Sigmoid colon (tissue), 4 donors: ENCODE measurements at regions not wholly inside any gene's neighbourhood (a gene's known extent, or its start where the extent isn't known, plus 50 kb on each side); places are given as distances from the start of the nearest gene placed in this dataset.

Experiments
- POLR2A ChIP-seq, 2 donors: fragments of 450-650 bp; IDR thresholded peaks; one replicate each; pipeline ENCODE4 v1.6.1; 2016; ENCODE audit warnings: antibody characterized with exemption in 2 of 2, mild to moderate bottlenecking in 2 of 2, moderate library complexity in 2 of 2
- POLR2AphosphoS5 ChIP-seq, 4 donors: sonication (generic); formaldehyde crosslinking; IDR thresholded peaks; one replicate each; pipeline ENCODE4 v1.6.1; 2017; ENCODE audit warnings: antibody characterized with exemption in 4 of 4
- TF ChIP-seq, protein P1 (sequence below), 4 experiments: fragments of 450-650 bp in 3 of 4; fragments of 200-600 bp in 1 of 4; IDR thresholded peaks; one replicate each; pipeline ENCODE4 v1.5.1; 2016 to 2019; ENCODE audit warnings: antibody characterized with exemption in 4 of 4, mild to moderate bottlenecking in 3 of 4, moderate library complexity in 2 of 4

GRCh38 chr20:48381353-48382120 lies 446.3 kb downstream of the PREX1 start:
- TF ChIP-seq, protein P1, sequence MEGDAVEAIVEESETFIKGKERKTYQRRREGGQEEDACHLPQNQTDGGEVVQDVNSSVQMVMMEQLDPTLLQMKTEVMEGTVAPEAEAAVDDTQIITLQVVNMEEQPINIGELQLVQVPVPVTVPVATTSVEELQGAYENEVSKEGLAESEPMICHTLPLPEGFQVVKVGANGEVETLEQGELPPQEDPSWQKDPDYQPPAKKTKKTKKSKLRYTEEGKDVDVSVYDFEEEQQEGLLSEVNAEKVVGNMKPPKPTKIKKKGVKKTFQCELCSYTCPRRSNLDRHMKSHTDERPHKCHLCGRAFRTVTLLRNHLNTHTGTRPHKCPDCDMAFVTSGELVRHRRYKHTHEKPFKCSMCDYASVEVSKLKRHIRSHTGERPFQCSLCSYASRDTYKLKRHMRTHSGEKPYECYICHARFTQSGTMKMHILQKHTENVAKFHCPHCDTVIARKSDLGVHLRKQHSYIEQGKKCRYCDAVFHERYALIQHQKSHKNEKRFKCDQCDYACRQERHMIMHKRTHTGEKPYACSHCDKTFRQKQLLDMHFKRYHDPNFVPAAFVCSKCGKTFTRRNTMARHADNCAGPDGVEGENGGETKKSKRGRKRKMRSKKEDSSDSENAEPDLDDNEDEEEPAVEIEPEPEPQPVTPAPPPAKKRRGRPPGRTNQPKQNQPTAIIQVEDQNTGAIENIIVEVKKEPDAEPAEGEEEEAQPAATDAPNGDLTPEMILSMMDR (IDR thresholded peaks at IDR 0.05): no peak
- TF ChIP-seq POLR2A (IDR thresholded peaks at IDR 0.05) (no peak), POLR2AphosphoS5 (IDR thresholded peaks at IDR 0.05) (no peak)
